H1 (cell line): ENCODE measurements at regions not wholly inside any gene's neighbourhood (a gene's known extent, or its start where the extent isn't known, plus 50 kb on each side); places are given as distances from the start of the nearest gene placed in this dataset.

ENCODE experiments used
- ATF3 ChIP-seq: IDR thresholded peaks from 2 replicates; pipeline ENCODE4 v1.6.1; 2011; ENCODE audit warnings: low read depth, mild to moderate bottlenecking, low read length; ENCODE audit not compliant: insufficient read depth
- KDM1A ChIP-seq: fragments of 200-600, 300-600 bp; sonication (generic); IDR thresholded peaks from 2 replicates; pipeline ENCODE4 v1.7.1; 2016; ENCODE audit warnings: mild to moderate bottlenecking, low read length, borderline replicate concordance
- POLR2A ChIP-seq, 2 experiments: IDR thresholded peaks; 1 replicate in 1 of 2; 2 replicates in 1 of 2; pipeline ENCODE4 v1.6.1; 2011; ENCODE audit warnings: low read depth in 2 of 2, low read length in 2 of 2, mild to moderate bottlenecking in 2 of 2; ENCODE audit errors: control extremely low read depth in 1 of 2
- SP2 ChIP-seq: IDR thresholded peaks from 2 replicates; pipeline ENCODE4 v1.6.1; 2012; ENCODE audit warnings: mild to moderate bottlenecking, low read length, inconsistent platforms
- SRF ChIP-seq: IDR thresholded peaks from 2 replicates; pipeline ENCODE4 v1.6.1; 2011; ENCODE audit warnings: mild to moderate bottlenecking, low read depth, low read length, moderate library complexity

DNA sequence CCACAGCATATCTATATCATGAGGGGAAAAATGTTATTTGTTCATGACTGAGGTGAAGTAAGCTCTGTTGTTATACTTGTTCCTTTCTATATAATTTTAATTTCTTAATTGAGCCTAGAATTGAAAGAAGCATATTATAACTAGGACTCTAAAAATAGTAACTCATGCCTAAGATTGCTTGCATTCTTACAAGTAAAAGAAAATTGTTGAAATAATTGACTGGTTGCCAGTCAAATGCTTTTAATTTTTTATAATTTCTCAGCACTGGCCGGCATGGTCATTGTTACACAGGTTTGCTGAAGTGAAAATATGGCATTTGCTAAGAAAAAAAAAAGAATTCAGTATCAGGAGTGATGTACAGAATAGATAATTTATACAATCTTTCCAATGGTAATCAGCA lies 104.8 kb downstream of the GASK1B start (continued):
- no peak for TF ChIP-seq POLR2A (IDR thresholded peaks at IDR 0.05; ENCODE audit: control extremely low read depth in 1 of 2, low read depth in 2 of 2, low read length in 2 of 2)
- no peak for TF ChIP-seq ATF3
- TF ChIP-seq KDM1A: no peak
- TF ChIP-seq SP2: no peak
- TF ChIP-seq SRF: no peak
